Panc1 (cell line): ENCODE measurements at regions not wholly inside any gene's neighbourhood (a gene's known extent, or its start where the extent isn't known, plus 50 kb on each side); places are given as distances from the start of the nearest gene placed in this dataset.

ENCODE experiments used
- ATAC-seq: fragments of 200-7000 bp; cut with Tn5 transposase; 2 replicates; pipeline ENCODE4 v1.9.1; 2020; ENCODE audit warnings: mild to moderate bottlenecking, moderate library complexity
- BruUV-seq: library from RNA; stranded (reverse); fragments of 400-500 nt; replicated peaks from 2 replicates; lab custom pipeline; 2021; lab: Mats Ljungman, UMichigan
- CTCF ChIA-PET: fragments of 300-600 bp; sonication (Branson Sonifier 250); formaldehyde crosslinking; loops from one replicate; lab custom pipeline; 2022; ENCODE audit warnings: antibody characterized with exemption; lab: Charles Lee
- POLR2A ChIA-PET: fragments of 300-600 bp; sonication (Branson Sonifier 250); formaldehyde crosslinking; loops from one replicate; lab custom pipeline; 2022; ENCODE audit warnings: antibody characterized with exemption; lab: Charles Lee
- DNase-seq: peaks from one replicate; pipeline ENCODE4 v3.0.0-alpha.2; 2010; ENCODE audit warnings: low read depth, low spot score
- H3K27ac ChIP-seq: 2 replicates; pipeline ENCODE4 v1.5.1; 2011; ENCODE audit warnings: mild to moderate bottlenecking, low read length, inconsistent platforms
- H3K27me3 ChIP-seq: fragments of 200-500 bp; sonication (Bioruptor generic); 2 replicates; pipeline ENCODE4 v1.6.0; 2014; ENCODE audit warnings: low read length, inconsistent platforms; ENCODE audit not compliant: control insufficient read depth, insufficient read depth
- H3K36me3 ChIP-seq: fragments of 200-500 bp; sonication (Bioruptor generic); 2 replicates; pipeline ENCODE4 v1.5.1; 2014; ENCODE audit warnings: inconsistent platforms, mild to moderate bottlenecking, low read length, moderate library complexity; ENCODE audit not compliant: control insufficient read depth, insufficient read depth
- H3K4me1 ChIP-seq: 2 replicates; pipeline ENCODE4 v1.5.1; 2011; ENCODE audit warnings: inconsistent platforms, mild to moderate bottlenecking, low read length, moderate library complexity; ENCODE audit not compliant: control insufficient read depth, insufficient read depth
- H3K4me3 ChIP-seq, 2 experiments: 2 replicates each; pipeline ENCODE4 v1.5.1; 2011 to 2012; ENCODE audit warnings: low read depth in 2 of 2, low read length in 2 of 2, mild to moderate bottlenecking in 2 of 2, inconsistent platforms in 1 of 2, moderate library complexity in 1 of 2
- H3K9me3 ChIP-seq: fragments of 200-500 bp; sonication (Bioruptor generic); 2 replicates; pipeline ENCODE4 v1.5.1; 2014; ENCODE audit warnings: low read depth, mild to moderate bottlenecking, inconsistent platforms, low read length, moderate library complexity; ENCODE audit not compliant: control insufficient read depth, insufficient read depth
- POLR2AphosphoS5 ChIP-seq: IDR thresholded peaks from 2 replicates; pipeline ENCODE4 v1.6.1; 2012; ENCODE audit warnings: mild to moderate bottlenecking, low read depth, low read length, moderate library complexity
- SIN3A ChIP-seq: IDR thresholded peaks from 2 replicates; pipeline ENCODE4 v1.6.1; 2012; ENCODE audit warnings: low read depth, mild to moderate bottlenecking, low read length, moderate library complexity, borderline replicate concordance; ENCODE audit not compliant: insufficient read depth
- TCF7L2 ChIP-seq: IDR thresholded peaks from 2 replicates; pipeline ENCODE4 v1.6.1; 2011; ENCODE audit warnings: mild to moderate bottlenecking, low read depth, low read length, inconsistent platforms
- in situ Hi-C: cut with HindIII; loops from 2 replicates; pipeline ENCODE4 v1.10.0; 2016; ENCODE audit warnings: low sequenced_read_pairs, low pct_unique_long_range_greater_than_20kb
- intact Hi-C: fragments of 100-400 bp; cut with micrococcal nuclease; formaldehyde crosslinking; loops from one replicate; pipeline ENCODE4 v1.10.0; 2022; ENCODE audit not compliant: unreplicated experiment
- TF ChIP-seq, protein P1 (sequence below): fragments of 450-650 bp; IDR thresholded peaks from 2 replicates; pipeline ENCODE4 v1.5.1; 2017; ENCODE audit warnings: mild to moderate bottlenecking
- TF ChIP-seq, protein P2 (sequence below), 2 experiments: IDR thresholded peaks; 2 replicates each; pipeline ENCODE4 v1.6.1; 2011 to 2012; ENCODE audit warnings: low read depth in 2 of 2, control low read depth in 1 of 2, low read length in 1 of 2, mild to moderate bottlenecking in 1 of 2, moderate library complexity in 1 of 2; ENCODE audit not compliant: insufficient read depth in 1 of 2

- in situ Hi-C loops (no loop called here), intact Hi-C loops (no loop called here)
- ChIA-PET POLR2A (no interaction called here), CTCF (no interaction called here)
- no TSS peak for BruUV-seq
- no peak for TF ChIP-seq TCF7L2
- TF ChIP-seq POLR2AphosphoS5 = no peak
- TF ChIP-seq, protein P1, sequence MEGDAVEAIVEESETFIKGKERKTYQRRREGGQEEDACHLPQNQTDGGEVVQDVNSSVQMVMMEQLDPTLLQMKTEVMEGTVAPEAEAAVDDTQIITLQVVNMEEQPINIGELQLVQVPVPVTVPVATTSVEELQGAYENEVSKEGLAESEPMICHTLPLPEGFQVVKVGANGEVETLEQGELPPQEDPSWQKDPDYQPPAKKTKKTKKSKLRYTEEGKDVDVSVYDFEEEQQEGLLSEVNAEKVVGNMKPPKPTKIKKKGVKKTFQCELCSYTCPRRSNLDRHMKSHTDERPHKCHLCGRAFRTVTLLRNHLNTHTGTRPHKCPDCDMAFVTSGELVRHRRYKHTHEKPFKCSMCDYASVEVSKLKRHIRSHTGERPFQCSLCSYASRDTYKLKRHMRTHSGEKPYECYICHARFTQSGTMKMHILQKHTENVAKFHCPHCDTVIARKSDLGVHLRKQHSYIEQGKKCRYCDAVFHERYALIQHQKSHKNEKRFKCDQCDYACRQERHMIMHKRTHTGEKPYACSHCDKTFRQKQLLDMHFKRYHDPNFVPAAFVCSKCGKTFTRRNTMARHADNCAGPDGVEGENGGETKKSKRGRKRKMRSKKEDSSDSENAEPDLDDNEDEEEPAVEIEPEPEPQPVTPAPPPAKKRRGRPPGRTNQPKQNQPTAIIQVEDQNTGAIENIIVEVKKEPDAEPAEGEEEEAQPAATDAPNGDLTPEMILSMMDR = no peak
- TF ChIP-seq, protein P2, sequence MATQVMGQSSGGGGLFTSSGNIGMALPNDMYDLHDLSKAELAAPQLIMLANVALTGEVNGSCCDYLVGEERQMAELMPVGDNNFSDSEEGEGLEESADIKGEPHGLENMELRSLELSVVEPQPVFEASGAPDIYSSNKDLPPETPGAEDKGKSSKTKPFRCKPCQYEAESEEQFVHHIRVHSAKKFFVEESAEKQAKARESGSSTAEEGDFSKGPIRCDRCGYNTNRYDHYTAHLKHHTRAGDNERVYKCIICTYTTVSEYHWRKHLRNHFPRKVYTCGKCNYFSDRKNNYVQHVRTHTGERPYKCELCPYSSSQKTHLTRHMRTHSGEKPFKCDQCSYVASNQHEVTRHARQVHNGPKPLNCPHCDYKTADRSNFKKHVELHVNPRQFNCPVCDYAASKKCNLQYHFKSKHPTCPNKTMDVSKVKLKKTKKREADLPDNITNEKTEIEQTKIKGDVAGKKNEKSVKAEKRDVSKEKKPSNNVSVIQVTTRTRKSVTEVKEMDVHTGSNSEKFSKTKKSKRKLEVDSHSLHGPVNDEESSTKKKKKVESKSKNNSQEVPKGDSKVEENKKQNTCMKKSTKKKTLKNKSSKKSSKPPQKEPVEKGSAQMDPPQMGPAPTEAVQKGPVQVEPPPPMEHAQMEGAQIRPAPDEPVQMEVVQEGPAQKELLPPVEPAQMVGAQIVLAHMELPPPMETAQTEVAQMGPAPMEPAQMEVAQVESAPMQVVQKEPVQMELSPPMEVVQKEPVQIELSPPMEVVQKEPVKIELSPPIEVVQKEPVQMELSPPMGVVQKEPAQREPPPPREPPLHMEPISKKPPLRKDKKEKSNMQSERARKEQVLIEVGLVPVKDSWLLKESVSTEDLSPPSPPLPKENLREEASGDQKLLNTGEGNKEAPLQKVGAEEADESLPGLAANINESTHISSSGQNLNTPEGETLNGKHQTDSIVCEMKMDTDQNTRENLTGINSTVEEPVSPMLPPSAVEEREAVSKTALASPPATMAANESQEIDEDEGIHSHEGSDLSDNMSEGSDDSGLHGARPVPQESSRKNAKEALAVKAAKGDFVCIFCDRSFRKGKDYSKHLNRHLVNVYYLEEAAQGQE (IDR thresholded peaks at IDR 0.05; ENCODE audit: insufficient read depth in 1 of 2, low read depth in 2 of 2, low read length in 1 of 2) = no peak
- no peak for TF ChIP-seq SIN3A
- no peak for DNase-seq
- Histone ChIP-seq H3K36me3 (no peaks in the 10 kb centered on the region), H3K27ac (no peak overlapping the region), H3K9me3 (no peaks in the 10 kb centered on the region), H3K4me3 (no peak overlapping the region), H3K27me3 (no peaks in the 10 kb centered on the region), H3K4me1 (no peaks in the 10 kb centered on the region)
- no peak for ATAC-seq
Observed at GRCh38 chr9:135033487-135033886, 54.0 kb upstream of the OLFM1 start.

DNA sequence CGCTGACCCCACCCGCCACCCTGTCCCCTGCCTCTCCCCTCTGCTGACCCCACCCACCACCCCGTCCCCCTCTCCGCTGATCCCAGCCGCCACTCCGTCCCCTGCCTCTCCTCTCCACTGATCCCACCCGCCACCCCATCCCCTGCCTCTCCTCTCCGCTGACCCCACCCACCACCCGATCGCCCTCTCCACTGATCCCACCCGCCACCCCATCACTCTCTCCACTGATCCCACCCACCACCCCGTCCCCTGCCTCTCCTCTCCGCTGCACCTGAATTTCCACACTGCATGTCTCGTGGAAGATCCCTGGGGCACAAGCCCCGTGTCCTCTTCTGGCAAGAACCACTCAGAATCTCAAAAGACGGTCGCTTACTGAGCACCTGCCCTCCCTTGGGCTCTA, 53.4 kb upstream of the OLFM1 start:
- BruUV-seq = no TSS peak
- Histone ChIP-seq H3K36me3 (no peaks in the 10 kb centered on the region), H3K27ac (no peak overlapping the region), H3K27me3 (no peaks in the 10 kb centered on the region), H3K4me3 (no peak overlapping the region), H3K9me3 (no peaks in the 10 kb centered on the region), H3K4me1 (no peaks in the 10 kb centered on the region)
- ChIA-PET CTCF (no interaction called here), POLR2A (no interaction called here)
- DNase-seq (no peak), ATAC-seq (no peak)
- in situ Hi-C loops = no loop called here
- intact Hi-C loops = no loop called here
- no peak for TF ChIP-seq TCF7L2
- TF ChIP-seq, protein P1 = no peak
- TF ChIP-seq SIN3A = no peak
- TF ChIP-seq, protein P2 (IDR thresholded peaks at IDR 0.05; ENCODE audit: insufficient read depth in 1 of 2, low read depth in 2 of 2, low read length in 1 of 2) = no peak
- TF ChIP-seq POLR2AphosphoS5 = no peak
